ENCODE measurements at regions not wholly inside any gene's neighbourhood (a gene's known extent, or its start where the extent isn't known, plus 50 kb on each side); places are given as distances from the start of the nearest gene placed in this dataset.

- TF ChIP-seq CTCF (IDR thresholded peaks at IDR 0.05 in 4 of 5, conservative IDR thresholded peaks at IDR 0.05 in 1 of 5) (no peak), POLR2A (IDR thresholded peaks at IDR 0.05) (no peak)
Observed at GRCh38 chr11:93067881-93068390, 98.5 kb downstream of the MTNR1B start.
